ENCODE measurements at regions not wholly inside any gene's neighbourhood (a gene's known extent, or its start where the extent isn't known, plus 50 kb on each side); places are given as distances from the start of the nearest gene placed in this dataset.

DNA sequence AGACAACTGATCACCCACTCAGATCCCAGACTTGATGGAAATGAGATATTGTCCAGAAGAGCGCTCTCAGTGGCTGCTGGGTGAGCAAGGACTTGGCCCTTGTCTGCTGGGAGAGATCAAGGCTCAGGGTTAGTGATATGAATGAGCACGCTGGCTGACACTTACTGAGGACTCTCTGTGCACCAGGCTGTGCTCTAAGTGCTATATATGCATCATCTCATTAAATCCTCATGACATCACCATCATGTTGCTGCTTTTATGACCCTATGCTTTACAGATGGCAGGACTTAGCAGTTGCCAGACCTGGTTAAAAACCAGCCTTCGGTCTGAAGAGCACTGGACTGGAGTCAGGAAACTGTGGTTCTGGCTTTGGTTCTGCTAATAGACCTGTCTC is 260.9 kb downstream of the VRK1 start:
- TF ChIP-seq CEBPB (IDR thresholded peaks at IDR 0.05) (no peak), RAD21 (IDR thresholded peaks at IDR 0.05; ENCODE audit: low read depth) (no peak), CREB1 (IDR thresholded peaks at IDR 0.05; ENCODE audit: low read depth) (no peak), TEAD4 (IDR thresholded peaks at IDR 0.05) (no peak), YY1 (IDR thresholded peaks at IDR 0.05; ENCODE audit: low read depth) (no peak), TAF1 (IDR thresholded peaks at IDR 0.05; ENCODE audit: low read depth) (no peak), EP300 (IDR thresholded peaks at IDR 0.05; ENCODE audit: borderline replicate concordance) (no peak), FOXM1 (IDR thresholded peaks at IDR 0.05; ENCODE audit: borderline replicate concordance, low read depth) (no peak), EGR1 (IDR thresholded peaks at IDR 0.05) (no peak), TCF12 (IDR thresholded peaks at IDR 0.05; ENCODE audit: low read depth) (no peak), ZBTB7A (IDR thresholded peaks at IDR 0.05; ENCODE audit: low read depth) (no peak)
- TF ChIP-seq, protein P1, sequence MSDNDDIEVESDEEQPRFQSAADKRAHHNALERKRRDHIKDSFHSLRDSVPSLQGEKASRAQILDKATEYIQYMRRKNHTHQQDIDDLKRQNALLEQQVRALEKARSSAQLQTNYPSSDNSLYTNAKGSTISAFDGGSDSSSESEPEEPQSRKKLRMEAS (IDR thresholded peaks at IDR 0.05), result no peak
- TF ChIP-seq, protein P2, sequence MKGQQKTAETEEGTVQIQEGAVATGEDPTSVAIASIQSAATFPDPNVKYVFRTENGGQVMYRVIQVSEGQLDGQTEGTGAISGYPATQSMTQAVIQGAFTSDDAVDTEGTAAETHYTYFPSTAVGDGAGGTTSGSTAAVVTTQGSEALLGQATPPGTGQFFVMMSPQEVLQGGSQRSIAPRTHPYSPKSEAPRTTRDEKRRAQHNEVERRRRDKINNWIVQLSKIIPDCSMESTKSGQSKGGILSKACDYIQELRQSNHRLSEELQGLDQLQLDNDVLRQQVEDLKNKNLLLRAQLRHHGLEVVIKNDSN (IDR thresholded peaks at IDR 0.05), result no peak
- TF ChIP-seq, protein P3, sequence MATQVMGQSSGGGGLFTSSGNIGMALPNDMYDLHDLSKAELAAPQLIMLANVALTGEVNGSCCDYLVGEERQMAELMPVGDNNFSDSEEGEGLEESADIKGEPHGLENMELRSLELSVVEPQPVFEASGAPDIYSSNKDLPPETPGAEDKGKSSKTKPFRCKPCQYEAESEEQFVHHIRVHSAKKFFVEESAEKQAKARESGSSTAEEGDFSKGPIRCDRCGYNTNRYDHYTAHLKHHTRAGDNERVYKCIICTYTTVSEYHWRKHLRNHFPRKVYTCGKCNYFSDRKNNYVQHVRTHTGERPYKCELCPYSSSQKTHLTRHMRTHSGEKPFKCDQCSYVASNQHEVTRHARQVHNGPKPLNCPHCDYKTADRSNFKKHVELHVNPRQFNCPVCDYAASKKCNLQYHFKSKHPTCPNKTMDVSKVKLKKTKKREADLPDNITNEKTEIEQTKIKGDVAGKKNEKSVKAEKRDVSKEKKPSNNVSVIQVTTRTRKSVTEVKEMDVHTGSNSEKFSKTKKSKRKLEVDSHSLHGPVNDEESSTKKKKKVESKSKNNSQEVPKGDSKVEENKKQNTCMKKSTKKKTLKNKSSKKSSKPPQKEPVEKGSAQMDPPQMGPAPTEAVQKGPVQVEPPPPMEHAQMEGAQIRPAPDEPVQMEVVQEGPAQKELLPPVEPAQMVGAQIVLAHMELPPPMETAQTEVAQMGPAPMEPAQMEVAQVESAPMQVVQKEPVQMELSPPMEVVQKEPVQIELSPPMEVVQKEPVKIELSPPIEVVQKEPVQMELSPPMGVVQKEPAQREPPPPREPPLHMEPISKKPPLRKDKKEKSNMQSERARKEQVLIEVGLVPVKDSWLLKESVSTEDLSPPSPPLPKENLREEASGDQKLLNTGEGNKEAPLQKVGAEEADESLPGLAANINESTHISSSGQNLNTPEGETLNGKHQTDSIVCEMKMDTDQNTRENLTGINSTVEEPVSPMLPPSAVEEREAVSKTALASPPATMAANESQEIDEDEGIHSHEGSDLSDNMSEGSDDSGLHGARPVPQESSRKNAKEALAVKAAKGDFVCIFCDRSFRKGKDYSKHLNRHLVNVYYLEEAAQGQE (IDR thresholded peaks at IDR 0.05; ENCODE audit: low read depth), result no peak
